NCI-H748 treated with DMSO at 0.1 percent for 48 hours (cell line): ENCODE measurements at regions not wholly inside any gene's neighbourhood (a gene's known extent, or its start where the extent isn't known, plus 50 kb on each side); places are given as distances from the start of the nearest gene placed in this dataset.

ENCODE experiments used
- DNase-seq: peaks from one replicate; lab custom pipeline; 2025; lab: John Stamatoyannopoulos, UW

GRCh38 chr21:28342212-28342810 is 650.4 kb downstream of the LTN1 start:
- no peak for DNase-seq

GRCh38 chr21:28339403-28339802 is 653.3 kb downstream of the LTN1 start:
- no peak for DNase-seq

GRCh38 chr21:28338701-28339305 is 653.9 kb downstream of the LTN1 start:
- DNase-seq: no peak

- DNase-seq: peak; percentile 5
Measured at GRCh38 chr21:28337315-28337714, 655.4 kb downstream of the LTN1 start.

GRCh38 chr21:28336314-28336713 is 656.4 kb downstream of the LTN1 start:
- DNase-seq: no peak

GRCh38 chr21:28334407-28334806 is 658.3 kb downstream of the LTN1 start:
- no peak for DNase-seq

GRCh38 chr21:28333578-28334075 is 659.0 kb downstream of the LTN1 start:
- DNase-seq: no peak

GRCh38 chr21:28332796-28333195 is 659.9 kb downstream of the LTN1 start:
- no peak for DNase-seq

- DNase-seq: no peak
Measured at GRCh38 chr21:28325618-28326017, 667.1 kb downstream of the LTN1 start.

- no peak for DNase-seq
Measured at GRCh38 chr21:28324690-28325089, 668.0 kb downstream of the LTN1 start.

- DNase-seq: no peak
Measured at GRCh38 chr21:28317177-28317950, 675.3 kb downstream of the LTN1 start.

- no peak for DNase-seq
Measured at GRCh38 chr21:28311411-28312190, 681.1 kb downstream of the LTN1 start.

- no peak for DNase-seq
Measured at GRCh38 chr21:28310711-28311110, 682.0 kb downstream of the LTN1 start.

GRCh38 chr21:28310171-28310685 is 682.4 kb downstream of the LTN1 start:
- DNase-seq: no peak

GRCh38 chr21:28309596-28309995 is 683.1 kb downstream of the LTN1 start:
- no peak for DNase-seq

- DNase-seq: no peak
Measured at GRCh38 chr21:28308516-28308915, 684.2 kb downstream of the LTN1 start.

- no peak for DNase-seq
Measured at GRCh38 chr21:28299946-28300345, 692.7 kb downstream of the LTN1 start.

GRCh38 chr21:28298251-28298672 is 694.4 kb downstream of the LTN1 start:
- no peak for DNase-seq

- DNase-seq: no peak
Measured at GRCh38 chr21:28294051-28294450, 698.6 kb downstream of the LTN1 start.

GRCh38 chr21:28283641-28284490 is 708.8 kb downstream of the LTN1 start:
- DNase-seq: no peak

- DNase-seq: no peak
Measured at GRCh38 chr21:28282833-28283232, 709.8 kb downstream of the LTN1 start.
